GM12865 (cell line): ENCODE measurements at regions not wholly inside any gene's neighbourhood (a gene's known extent, or its start where the extent isn't known, plus 50 kb on each side); places are given as distances from the start of the nearest gene placed in this dataset.

Source experiments
- DNase-seq: peaks from one replicate; pipeline ENCODE4 v3.0.0; 2010; ENCODE audit warnings: low read depth
- H3K4me3 ChIP-seq: 2 replicates; pipeline ENCODE4 v1.5.1; 2011; ENCODE audit warnings: mild to moderate bottlenecking, low read depth, low read length, control low read depth
- TF ChIP-seq, protein P1 (sequence below): IDR thresholded peaks from 2 replicates; pipeline ENCODE4 v1.5.1; 2011; ENCODE audit warnings: low read length, control low read depth, low read depth, inconsistent platforms; ENCODE audit not compliant: insufficient read depth; ENCODE audit errors: missing control alignments

DNA sequence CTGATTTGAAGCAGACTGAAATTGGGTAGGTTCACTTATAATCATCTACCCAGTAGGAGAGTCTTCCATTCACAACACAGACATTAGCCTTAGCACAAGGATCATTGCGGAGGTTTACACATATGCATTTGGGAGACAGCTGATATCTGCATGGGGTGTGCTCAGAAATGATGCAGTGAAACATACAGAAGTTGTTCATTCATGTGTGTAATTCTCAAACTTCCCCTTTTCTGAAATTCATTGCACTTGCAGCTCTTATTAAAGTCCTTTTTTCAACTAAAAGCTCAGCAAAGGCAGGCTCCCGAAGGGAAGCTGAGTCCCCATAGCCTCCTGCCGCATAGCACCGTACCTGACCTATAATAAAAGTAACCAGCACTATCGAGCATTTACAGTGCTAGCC, 218.3 kb upstream of the CRY1 start:
- H3K4me3 ChIP-seq = no peak overlapping the region
- no peak for DNase-seq
- TF ChIP-seq, protein P1, sequence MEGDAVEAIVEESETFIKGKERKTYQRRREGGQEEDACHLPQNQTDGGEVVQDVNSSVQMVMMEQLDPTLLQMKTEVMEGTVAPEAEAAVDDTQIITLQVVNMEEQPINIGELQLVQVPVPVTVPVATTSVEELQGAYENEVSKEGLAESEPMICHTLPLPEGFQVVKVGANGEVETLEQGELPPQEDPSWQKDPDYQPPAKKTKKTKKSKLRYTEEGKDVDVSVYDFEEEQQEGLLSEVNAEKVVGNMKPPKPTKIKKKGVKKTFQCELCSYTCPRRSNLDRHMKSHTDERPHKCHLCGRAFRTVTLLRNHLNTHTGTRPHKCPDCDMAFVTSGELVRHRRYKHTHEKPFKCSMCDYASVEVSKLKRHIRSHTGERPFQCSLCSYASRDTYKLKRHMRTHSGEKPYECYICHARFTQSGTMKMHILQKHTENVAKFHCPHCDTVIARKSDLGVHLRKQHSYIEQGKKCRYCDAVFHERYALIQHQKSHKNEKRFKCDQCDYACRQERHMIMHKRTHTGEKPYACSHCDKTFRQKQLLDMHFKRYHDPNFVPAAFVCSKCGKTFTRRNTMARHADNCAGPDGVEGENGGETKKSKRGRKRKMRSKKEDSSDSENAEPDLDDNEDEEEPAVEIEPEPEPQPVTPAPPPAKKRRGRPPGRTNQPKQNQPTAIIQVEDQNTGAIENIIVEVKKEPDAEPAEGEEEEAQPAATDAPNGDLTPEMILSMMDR = no peak

DNA sequence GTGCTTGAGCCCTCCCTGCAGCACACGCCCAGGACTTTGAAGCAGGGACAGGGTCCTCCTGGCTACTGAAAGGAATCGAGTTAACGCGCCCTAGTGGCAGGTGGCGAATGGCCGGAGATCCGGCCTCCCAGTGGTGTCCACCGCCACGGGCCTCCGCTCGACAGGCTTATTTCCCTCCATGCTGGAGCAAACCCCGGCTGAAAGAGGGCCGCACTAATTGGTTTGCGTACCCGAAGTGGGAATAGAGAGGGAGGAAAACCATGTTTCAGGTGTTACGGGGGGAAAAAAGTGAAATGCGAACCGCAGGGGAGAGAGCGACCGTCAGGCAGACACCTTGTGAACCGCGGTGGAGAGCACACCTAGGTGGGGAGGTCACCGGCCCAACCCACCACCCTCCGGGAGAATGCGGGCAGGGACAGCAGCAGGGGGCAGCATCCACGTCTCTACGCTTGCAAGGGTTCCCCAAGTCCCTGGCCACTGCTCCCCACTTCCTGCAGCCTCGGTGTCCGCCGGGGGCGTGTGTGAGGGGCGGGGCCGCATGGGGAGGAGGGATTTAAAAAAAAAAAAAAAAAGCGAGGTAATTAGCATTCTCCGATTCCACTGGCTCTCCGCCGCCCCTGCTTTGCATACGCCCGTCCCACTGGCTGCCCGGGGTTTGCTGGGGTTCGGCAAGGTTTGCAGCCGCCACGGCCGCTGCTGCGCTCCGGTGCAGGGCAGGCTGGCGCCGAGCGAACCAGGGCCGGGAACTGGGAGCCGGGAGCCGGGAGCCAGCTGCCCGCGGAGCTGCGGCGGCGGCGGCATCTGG, 224.6 kb upstream of the CRY1 start:
- no peak overlapping the region for H3K4me3 ChIP-seq
- peak; percentile 31 for DNase-seq
- TF ChIP-seq, protein P1 = no peak

DNA sequence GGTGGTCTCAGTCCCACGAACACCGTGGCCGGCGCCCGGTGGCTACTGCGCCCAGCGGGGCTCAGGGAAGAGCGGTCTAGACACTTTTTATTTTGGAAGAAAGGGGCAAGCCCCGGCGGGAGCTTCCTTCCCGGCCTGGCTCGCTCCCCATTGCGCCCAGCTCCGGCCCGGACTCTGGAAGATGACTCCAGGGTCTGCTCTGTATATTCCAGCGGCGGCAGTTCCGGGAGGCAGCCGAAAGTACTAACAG, 225.1 kb upstream of the CRY1 start:
- no peak overlapping the region for H3K4me3 ChIP-seq
- TF ChIP-seq, protein P1 = no peak
- no peak for DNase-seq

DNA sequence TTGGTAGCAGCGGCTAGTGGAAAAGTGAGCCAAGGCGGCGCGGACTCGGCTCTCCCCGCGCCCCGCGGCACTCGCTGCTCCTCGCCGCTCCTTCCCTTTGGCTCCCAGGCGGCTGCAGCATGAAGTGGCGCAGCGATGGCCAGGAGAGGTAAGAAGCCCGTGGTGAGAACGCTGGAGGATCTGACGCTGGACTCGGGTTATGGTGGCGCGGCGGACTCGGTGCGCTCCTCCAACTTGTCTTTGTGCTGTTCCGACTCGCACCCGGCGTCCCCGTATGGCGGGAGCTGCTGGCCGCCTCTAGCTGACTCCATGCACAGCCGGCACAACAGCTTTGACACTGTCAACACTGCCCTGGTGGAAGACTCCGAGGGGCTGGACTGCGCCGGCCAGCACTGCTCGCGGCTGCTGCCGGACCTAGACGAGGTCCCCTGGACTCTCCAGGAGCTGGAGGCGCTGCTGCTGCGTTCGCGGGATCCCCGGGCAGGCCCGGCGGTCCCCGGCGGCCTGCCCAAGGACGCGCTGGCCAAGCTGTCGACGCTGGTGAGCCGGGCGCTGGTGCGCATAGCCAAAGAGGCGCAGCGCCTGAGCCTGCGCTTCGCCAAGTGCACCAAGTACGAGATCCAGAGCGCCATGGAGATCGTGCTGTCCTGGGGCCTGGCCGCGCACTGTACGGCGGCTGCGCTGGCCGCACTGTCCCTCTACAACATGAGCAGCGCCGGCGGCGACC, 225.6 kb upstream of the CRY1 start:
- no peak overlapping the region for H3K4me3 ChIP-seq
- DNase-seq = no peak
- TF ChIP-seq, protein P1 = no peak

DNA sequence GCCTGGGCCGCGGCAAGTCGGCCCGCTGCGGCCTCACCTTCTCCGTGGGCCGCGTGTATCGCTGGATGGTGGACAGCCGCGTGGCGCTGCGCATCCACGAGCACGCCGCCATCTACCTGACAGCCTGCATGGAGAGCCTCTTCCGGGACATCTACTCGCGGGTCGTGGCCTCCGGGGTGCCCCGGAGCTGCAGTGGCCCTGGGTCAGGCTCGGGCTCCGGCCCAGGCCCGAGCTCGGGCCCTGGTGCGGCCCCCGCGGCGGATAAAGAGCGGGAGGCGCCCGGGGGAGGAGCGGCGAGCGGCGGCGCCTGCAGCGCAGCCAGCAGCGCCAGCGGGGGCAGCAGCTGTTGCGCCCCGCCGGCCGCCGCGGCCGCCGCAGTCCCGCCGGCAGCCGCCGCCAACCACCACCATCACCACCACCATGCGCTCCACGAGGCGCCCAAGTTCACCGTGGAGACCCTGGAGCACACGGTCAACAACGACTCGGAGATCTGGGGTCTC, 226.2 kb upstream of the CRY1 start:
- DNase-seq = no peak
- H3K4me3 ChIP-seq = no peak overlapping the region
- TF ChIP-seq, protein P1 = no peak

DNA sequence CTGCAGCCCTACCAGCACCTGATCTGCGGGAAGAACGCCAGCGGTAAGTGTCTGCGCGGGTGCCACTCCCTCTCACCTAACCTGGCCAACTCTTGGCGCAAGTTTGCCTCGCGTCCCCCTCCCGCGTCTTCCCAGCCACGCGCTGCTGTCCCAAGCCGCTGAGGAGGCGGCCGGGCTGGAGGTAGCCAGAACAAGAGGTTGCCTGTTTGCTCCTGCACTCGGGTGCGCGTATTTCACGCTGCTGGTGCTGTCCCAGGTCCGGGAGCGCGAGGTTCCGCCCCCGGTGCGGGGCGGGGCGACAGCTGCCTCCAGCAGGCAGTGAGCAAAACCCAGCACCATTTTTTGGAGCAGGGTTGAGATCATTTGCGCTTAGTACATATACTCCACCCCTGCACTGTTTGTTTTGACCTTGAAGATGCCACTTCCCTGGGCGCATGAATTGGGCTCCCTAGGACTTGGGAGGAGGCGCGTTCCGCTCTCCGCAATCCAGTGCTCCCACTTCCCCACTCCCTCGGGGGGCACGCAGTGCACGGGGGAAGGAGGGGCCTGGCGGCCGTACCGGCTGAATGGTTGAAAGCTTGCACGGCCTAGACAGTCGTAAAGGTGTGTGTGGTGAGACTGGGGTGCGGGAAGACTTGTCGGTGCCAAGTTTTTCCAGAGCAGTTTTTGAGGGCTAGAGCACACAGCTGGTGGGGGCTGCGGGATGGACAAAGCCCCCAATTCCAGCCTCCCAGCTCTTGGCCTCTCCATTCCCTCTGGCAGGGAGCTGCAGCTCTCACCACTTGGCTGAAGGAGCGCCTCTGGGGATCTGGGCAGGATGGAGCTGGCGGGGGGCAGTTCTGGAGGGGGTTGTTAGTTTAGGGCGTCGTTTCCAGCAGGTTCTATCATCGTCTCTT, 226.9 kb upstream of the CRY1 start:
- no peak for DNase-seq
- no peak overlapping the region for H3K4me3 ChIP-seq
- TF ChIP-seq, protein P1 = no peak
